Skeletal muscle tissue (tissue), 3 donors: ENCODE measurements at regions not wholly inside any gene's neighbourhood (a gene's known extent, or its start where the extent isn't known, plus 50 kb on each side); places are given as distances from the start of the nearest gene placed in this dataset.

Source experiments
- H3K27ac ChIP-seq: one replicate; pipeline ENCODE4 v1.7.0; 2013; ENCODE audit warnings: mild to moderate bottlenecking, low read depth, low read length, inconsistent platforms
- H3K27me3 ChIP-seq, 3 donors: one replicate each; pipeline ENCODE4 v1.7.0; 2013; ENCODE audit warnings: low read length in 3 of 3; ENCODE audit not compliant: control insufficient read depth in 3 of 3, insufficient read depth in 3 of 3
- H3K36me3 ChIP-seq, 3 donors: one replicate each; pipeline ENCODE4 v1.7.0; 2013; ENCODE audit warnings: low read length in 3 of 3; ENCODE audit not compliant: control insufficient read depth in 3 of 3, insufficient read depth in 3 of 3
- H3K4me1 ChIP-seq, 3 donors: one replicate each; pipeline ENCODE4 v1.7.0; 2013; ENCODE audit warnings: low read length in 3 of 3, mild to moderate bottlenecking in 3 of 3; ENCODE audit not compliant: control insufficient read depth in 3 of 3, insufficient read depth in 3 of 3
- H3K4me3 ChIP-seq, 3 donors: one replicate each; pipeline ENCODE4 v1.7.0; 2013; ENCODE audit warnings: low read length in 3 of 3
- H3K9ac ChIP-seq, 3 donors: one replicate each; pipeline ENCODE4 v1.7.0; 2013; ENCODE audit warnings: low read length in 3 of 3, mild to moderate bottlenecking in 3 of 3, moderate library complexity in 2 of 3, low read depth in 1 of 3
- H3K9me3 ChIP-seq, 3 donors: one replicate each; pipeline ENCODE4 v1.7.0; 2013; ENCODE audit warnings: low read length in 3 of 3; ENCODE audit not compliant: control insufficient read depth in 3 of 3
- donor health status: Osteomylitis.

- Histone ChIP-seq H3K27ac (no peak overlapping the region), H3K9me3 (no peaks in the 10 kb centered on the region), H3K9ac (no peak overlapping the region), H3K4me1 (no peaks in the 10 kb centered on the region), H3K27me3 (no peaks in the 10 kb centered on the region), H3K4me3 (no peak overlapping the region), H3K36me3 (no peaks in the 10 kb centered on the region)
Measured at GRCh38 chr1:208369045-208369444, 124.9 kb upstream of the PLXNA2 start.

DNA sequence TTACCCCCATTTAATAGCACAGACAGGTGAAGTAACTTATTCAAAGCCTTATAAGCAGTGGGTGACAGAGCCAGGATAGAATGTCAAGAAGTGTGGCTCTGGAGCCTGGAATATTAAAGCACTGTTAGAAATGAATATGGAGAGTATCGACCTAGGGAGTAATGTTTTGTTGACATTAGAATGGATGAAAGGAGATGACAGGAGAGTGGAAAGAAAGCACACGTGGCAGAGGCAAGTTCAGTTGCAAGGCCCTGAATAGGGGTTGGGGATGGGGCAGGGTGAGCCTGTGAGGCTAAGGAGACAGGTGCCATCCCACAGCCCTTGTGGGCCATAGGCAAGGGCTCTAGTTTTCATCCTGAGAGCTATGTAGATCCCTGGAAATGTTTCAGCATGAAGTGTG is 125.5 kb upstream of the PLXNA2 start:
- Histone ChIP-seq H3K4me1 (no peaks in the 10 kb centered on the region), H3K9ac (no peak overlapping the region), H3K27ac (no peak overlapping the region), H3K36me3 (no peaks in the 10 kb centered on the region), H3K4me3 (no peak overlapping the region), H3K9me3 (no peaks in the 10 kb centered on the region), H3K27me3 (no peaks in the 10 kb centered on the region)

DNA sequence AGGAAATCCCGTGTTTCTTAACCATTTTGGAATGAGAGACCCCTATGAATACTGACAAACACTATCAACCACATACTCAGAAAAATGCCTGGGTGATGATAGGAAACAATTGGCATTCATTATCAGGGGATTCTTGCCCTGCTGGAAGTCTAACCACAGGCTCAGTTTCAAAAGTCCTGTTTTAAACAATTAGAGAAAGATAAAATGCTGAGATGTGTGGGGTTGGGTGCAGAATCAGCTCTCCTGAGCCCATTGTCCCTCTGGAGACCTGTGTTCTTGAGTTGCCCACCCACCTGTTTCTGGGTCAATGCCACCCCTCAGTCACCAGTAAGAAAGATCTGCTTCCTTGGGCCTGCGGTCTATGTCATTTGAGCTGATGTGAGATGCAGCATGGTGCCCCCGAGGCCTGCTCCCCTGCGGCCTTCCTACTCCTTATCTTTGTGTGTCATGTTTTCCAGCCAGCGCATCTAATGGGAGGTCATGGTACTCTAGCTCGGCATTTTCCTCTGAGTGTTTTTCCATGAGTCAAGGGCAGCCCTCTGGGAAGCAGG is 130.3 kb upstream of the PLXNA2 start:
- Histone ChIP-seq H3K4me1 (no peaks in the 10 kb centered on the region), H3K36me3 (no peaks in the 10 kb centered on the region), H3K9ac (no peak overlapping the region), H3K27ac (no peak overlapping the region), H3K27me3 (no peaks in the 10 kb centered on the region), H3K4me3 (no peak overlapping the region), H3K9me3 (no peaks in the 10 kb centered on the region)

DNA sequence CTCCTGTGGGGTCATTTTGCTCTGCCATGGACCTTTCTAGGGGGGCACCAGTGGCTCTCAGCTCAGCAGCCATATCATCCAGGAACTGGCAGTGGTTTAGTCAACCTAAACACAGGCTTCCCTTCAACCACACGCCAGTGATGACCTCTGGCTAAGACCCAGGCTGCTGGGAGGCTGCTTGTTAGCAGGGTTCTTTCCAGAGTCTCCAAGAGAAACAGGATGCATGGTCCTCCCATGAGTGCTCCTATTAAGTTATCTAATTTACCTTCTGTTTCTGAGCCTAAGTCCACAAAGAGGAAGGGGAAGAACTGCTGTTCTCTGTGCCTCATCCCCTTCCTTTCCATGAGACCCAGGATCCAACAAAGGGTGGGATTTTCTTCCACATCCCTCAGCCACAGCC is 137.3 kb upstream of the PLXNA2 start:
- peaks cover 0 to 3% (median 0%) of the 10 kb centered on the region in 3 donors for H3K9me3 ChIP-seq
- H3K4me3 ChIP-seq: no peak overlapping the region
- H3K9ac ChIP-seq: no peak overlapping the region
- H3K36me3 ChIP-seq: no peaks in the 10 kb centered on the region
- no peaks in the 10 kb centered on the region for H3K4me1 ChIP-seq
- no peaks in the 10 kb centered on the region for H3K27me3 ChIP-seq
- no peak overlapping the region for H3K27ac ChIP-seq

- H3K9me3 ChIP-seq: peaks cover 0 to 3% (median 0%) of the 10 kb centered on the region in 3 donors
- H3K9ac ChIP-seq: no peak overlapping the region
- H3K27me3 ChIP-seq: no peaks in the 10 kb centered on the region
- H3K4me3 ChIP-seq: no peak overlapping the region
- no peaks in the 10 kb centered on the region for H3K36me3 ChIP-seq
- H3K27ac ChIP-seq: no peak overlapping the region
- H3K4me1 ChIP-seq: no peaks in the 10 kb centered on the region
Measured at GRCh38 chr1:208387908-208388811, 144.0 kb upstream of the PLXNA2 start.

DNA sequence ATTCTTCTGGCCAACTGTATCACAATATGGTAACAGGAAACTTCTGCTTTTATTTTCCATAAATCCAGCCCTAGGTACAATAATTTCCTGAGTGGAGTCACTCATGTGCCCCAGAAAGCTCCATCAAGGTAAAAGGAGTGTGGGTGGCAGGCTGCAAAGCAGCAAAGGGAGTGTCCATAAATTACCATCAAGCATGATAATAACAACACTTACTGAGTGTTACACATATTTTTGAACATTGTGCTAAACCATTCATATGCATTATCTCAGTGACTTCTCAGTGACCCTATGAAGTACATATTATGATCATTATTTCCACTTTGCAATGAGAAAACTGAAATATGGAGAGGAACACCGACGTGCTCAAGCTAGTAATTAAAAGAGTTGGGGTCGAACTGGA is 149.2 kb upstream of the PLXNA2 start:
- Histone ChIP-seq H3K27ac (no peak overlapping the region), H3K27me3 (no peaks in the 10 kb centered on the region), H3K4me3 (no peak overlapping the region), H3K4me1 (no peaks in the 10 kb centered on the region), H3K9me3 (no peaks in the 10 kb centered on the region), H3K36me3 (no peaks in the 10 kb centered on the region), H3K9ac (no peak overlapping the region)

DNA sequence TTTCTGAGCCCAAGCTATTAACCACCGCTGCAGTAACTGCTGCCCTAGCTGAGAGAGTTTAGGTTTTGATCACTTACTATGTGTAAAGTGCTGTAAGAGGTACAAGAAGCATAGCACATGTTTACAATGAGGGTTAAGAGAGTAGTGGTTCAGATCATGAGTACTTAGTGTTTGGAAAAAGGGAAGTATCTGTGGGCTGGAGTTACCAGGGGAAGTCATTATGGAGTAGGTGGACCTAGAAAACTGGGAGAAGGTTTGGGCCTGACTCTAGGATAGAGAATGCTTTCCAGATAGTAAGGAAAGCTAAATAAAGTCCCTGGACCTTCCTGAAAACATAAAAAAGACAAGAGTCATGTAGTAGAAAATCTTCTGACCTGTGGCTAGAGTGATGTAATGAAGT is 149.6 kb upstream of the PLXNA2 start:
- Histone ChIP-seq H3K4me1 (no peaks in the 10 kb centered on the region), H3K36me3 (no peaks in the 10 kb centered on the region), H3K9ac (no peak overlapping the region), H3K27ac (no peak overlapping the region), H3K9me3 (no peaks in the 10 kb centered on the region), H3K27me3 (no peaks in the 10 kb centered on the region), H3K4me3 (no peak overlapping the region)

- Histone ChIP-seq H3K9me3 (no peaks in the 10 kb centered on the region), H3K9ac (no peak overlapping the region), H3K27me3 (no peaks in the 10 kb centered on the region), H3K4me1 (no peaks in the 10 kb centered on the region), H3K4me3 (no peak overlapping the region), H3K36me3 (no peaks in the 10 kb centered on the region), H3K27ac (no peak overlapping the region)
Measured at GRCh38 chr1:208397286-208397685, 153.1 kb upstream of the PLXNA2 start.

GRCh38 chr1:208405014-208405413 is 160.8 kb upstream of the PLXNA2 start:
- H3K9ac ChIP-seq: no peak overlapping the region
- H3K4me1 ChIP-seq: no peaks in the 10 kb centered on the region
- H3K27me3 ChIP-seq: no peaks in the 10 kb centered on the region
- H3K36me3 ChIP-seq: no peaks in the 10 kb centered on the region
- no peaks in the 10 kb centered on the region for H3K9me3 ChIP-seq
- H3K4me3 ChIP-seq: no peak overlapping the region
- no peak overlapping the region for H3K27ac ChIP-seq

GRCh38 chr1:208409176-208409575 is 165.0 kb upstream of the PLXNA2 start:
- Histone ChIP-seq H3K4me1 (no peaks in the 10 kb centered on the region), H3K9ac (no peak overlapping the region), H3K9me3 (no peaks in the 10 kb centered on the region), H3K4me3 (no peak overlapping the region), H3K36me3 (no peaks in the 10 kb centered on the region), H3K27me3 (no peaks in the 10 kb centered on the region), H3K27ac (no peak overlapping the region)
